SK-N-SH (cell line): ENCODE measurements at regions not wholly inside any gene's neighbourhood (a gene's known extent, or its start where the extent isn't known, plus 50 kb on each side); places are given as distances from the start of the nearest gene placed in this dataset.

Experiments used
- CTCF ChIA-PET: fragments of 300-600, 350-600 bp; formaldehyde crosslinking; extraction: SDS; loops from one replicate; lab custom pipeline; 2021; lab: Yijun Ruan, JAX
- POLR2A ChIA-PET: fragments of 350-600 bp; sonication (Branson Sonifier 250); formaldehyde crosslinking; extraction: SDS; loops from one replicate; lab custom pipeline; 2020; ENCODE audit warnings: antibody characterized with exemption, inconsistent platforms; lab: Yijun Ruan, JAX
- DNase-seq: peaks from one replicate; pipeline ENCODE4 v3.0.0; 2012
- H2AFZ ChIP-seq: fragments of 200-600 bp; sonication (generic); 2 replicates; pipeline ENCODE4 v1.8.1; 2016; ENCODE audit warnings: antibody characterized with exemption, mild to moderate bottlenecking, low read depth
- H3F3A ChIP-seq: fragments of 200-600 bp; sonication (generic); replicated peaks from 2 replicates; pipeline ENCODE3; 2016; ENCODE audit warnings: antibody characterized with exemption, mild to moderate bottlenecking; ENCODE audit not compliant: insufficient read depth
- H3K27ac ChIP-seq, 2 experiments: fragments of 200-500 bp in 1 of 2; fragments of 200-600 bp in 1 of 2; sonication (Bioruptor generic) in 1 of 2; sonication (generic), shearing (Covaris generic) in 1 of 2; 2 replicates each; pipeline versions ENCODE4 v1.5.1 to v1.6.1; 2014 to 2016; ENCODE audit warnings: low read depth in 2 of 2, inconsistent platforms in 1 of 2, low read length in 1 of 2, mild to moderate bottlenecking in 1 of 2, mixed read lengths in 1 of 2
- H3K27me3 ChIP-seq: fragments of 200-600 bp; sonication (generic), shearing (Covaris generic); 2 replicates; pipeline ENCODE4 v1.6.1; 2016; ENCODE audit warnings: mixed run types; ENCODE audit not compliant: insufficient read depth
- H3K36me3 ChIP-seq, 2 experiments: fragments of 200-500 bp in 1 of 2; fragments of 200-600 bp in 1 of 2; sonication (Bioruptor generic) in 1 of 2; sonication (generic) in 1 of 2; replicated peaks in 1 of 2; 2 replicates each; pipeline versions ENCODE3 to v1.5.1; 2014 to 2016; ENCODE audit warnings: low read length in 1 of 2, mild to moderate bottlenecking in 1 of 2; ENCODE audit not compliant: insufficient read depth in 2 of 2, control insufficient read depth in 1 of 2
- H3K4me1 ChIP-seq, 2 experiments: fragments of 200-500 bp in 1 of 2; fragments of 200-600 bp in 1 of 2; sonication (Bioruptor generic) in 1 of 2; sonication (generic), shearing (Covaris generic) in 1 of 2; 2 replicates each; pipeline versions ENCODE4 v1.5.1 to v1.6.1; 2014 to 2016; ENCODE audit warnings: low read depth in 1 of 2, low read length in 1 of 2, mixed run types in 1 of 2; ENCODE audit not compliant: insufficient read depth in 2 of 2, control insufficient read depth in 1 of 2
- H3K4me2 ChIP-seq: fragments of 200-600 bp; sonication (generic), shearing (Covaris generic); 2 replicates; pipeline ENCODE4 v1.6.1; 2017; ENCODE audit warnings: mixed run types
- H3K4me3 ChIP-seq, 2 experiments: fragments of 200-500 bp in 1 of 2; fragments of 200-600 bp in 1 of 2; sonication (Bioruptor generic) in 1 of 2; sonication (generic), shearing (Covaris generic) in 1 of 2; 2 replicates each; pipeline versions ENCODE4 v1.5.1 to v1.8.1; 2014 to 2016; ENCODE audit warnings: low read depth in 2 of 2, inconsistent platforms in 1 of 2, low read length in 1 of 2, mild to moderate bottlenecking in 1 of 2, mixed read lengths in 1 of 2, moderate library complexity in 1 of 2
- H3K79me2 ChIP-seq: fragments of 200-600 bp; sonication (generic); 2 replicates; pipeline ENCODE4 v1.8.1; 2017; ENCODE audit warnings: mild to moderate bottlenecking; ENCODE audit not compliant: insufficient read depth
- H3K9ac ChIP-seq: fragments of 200-600 bp; sonication (generic); 2 replicates; pipeline ENCODE4 v1.6.1; 2017; ENCODE audit warnings: mixed run types
- H3K9me2 ChIP-seq: fragments of 200-600 bp; sonication (generic); 2 replicates; pipeline ENCODE4 v1.6.1; 2017; ENCODE audit warnings: mixed run types
- H3K9me3 ChIP-seq: fragments of 200-600 bp; sonication (generic); 2 replicates; pipeline ENCODE4 v1.6.1; 2017; ENCODE audit warnings: mixed run types, mild to moderate bottlenecking, moderate library complexity
- H4K20me1 ChIP-seq: fragments of 200-600 bp; sonication (generic); 2 replicates; pipeline ENCODE4 v1.6.1; 2017; ENCODE audit warnings: mild to moderate bottlenecking, mixed run types; ENCODE audit not compliant: insufficient read depth
- CTCF ChIP-seq: fragments of 200-600 bp; sonication (generic); IDR thresholded peaks from 2 replicates; pipeline ENCODE4 v1.6.1; 2017; ENCODE audit warnings: antibody characterized with exemption, mild to moderate bottlenecking, moderate library complexity
- ELF1 ChIP-seq: IDR thresholded peaks from 2 replicates; pipeline ENCODE4 v1.4.0; 2012
- EP300 ChIP-seq, 2 experiments: IDR thresholded peaks; 2 replicates each; pipeline versions ENCODE4 v1.4.0 to v1.6.1; 2012; ENCODE audit warnings: borderline replicate concordance in 1 of 2, low read depth in 1 of 2, low read length in 1 of 2
- EZH2phosphoT487 ChIP-seq: fragments of 200-600 bp; sonication (generic); IDR thresholded peaks from 2 replicates; pipeline ENCODE4 v1.6.1; 2017; ENCODE audit warnings: low read depth, mixed run types, mild to moderate bottlenecking, antibody characterized with exemption, moderate library complexity, borderline replicate concordance
- FOXJ3 ChIP-seq: sonication (generic); formaldehyde crosslinking; IDR thresholded peaks from 2 replicates; pipeline ENCODE4 v1.5.1; 2020; ENCODE audit warnings: mild to moderate bottlenecking, missing genetic modification reagents
- GABPA ChIP-seq: IDR thresholded peaks from 2 replicates; pipeline ENCODE4 v1.4.0; 2012; ENCODE audit warnings: low read depth, mild to moderate bottlenecking
- GATA2 ChIP-seq: sonication (generic); formaldehyde crosslinking; IDR thresholded peaks from 2 replicates; pipeline ENCODE4 v1.5.0; 2020; ENCODE audit warnings: mild to moderate bottlenecking, missing genetic modification reagents
- PBX3 ChIP-seq: IDR thresholded peaks from 2 replicates; pipeline ENCODE4; 2012
- RXRA ChIP-seq: IDR thresholded peaks from 2 replicates; pipeline ENCODE4 v1.4.0; 2012; ENCODE audit warnings: low read depth, mild to moderate bottlenecking, borderline replicate concordance
- TCF12 ChIP-seq: IDR thresholded peaks from 2 replicates; pipeline ENCODE4 v1.4.0; 2012
- YY1 ChIP-seq: IDR thresholded peaks from 2 replicates; pipeline ENCODE4 v1.4.0; 2012; ENCODE audit warnings: low read depth, mild to moderate bottlenecking
- ZBTB33 ChIP-seq: IDR thresholded peaks from 2 replicates; pipeline ENCODE4 v1.4.0; 2012; ENCODE audit warnings: low read depth, borderline replicate concordance
- WGBS: methylation state at CpG from one replicate; pipeline ENCODE4 v1.1.6; 2017; ENCODE audit warnings: low lambda C conversion rate; 5-methylcytosine and 5-hydroxymethylcytosine counted together

- Histone ChIP-seq H3K36me3 (no peaks in the 10 kb centered on the region), H3F3A (peaks cover 42% of the 10 kb centered on the region), H3K9me3 (no peaks in the 10 kb centered on the region), H3K4me2 (peak overlapping the region; percentile 32; the same call in 1 of the 2 replicates), H3K9me2 (no peaks in the 10 kb centered on the region), H4K20me1 (no peaks in the 10 kb centered on the region), H2AFZ (peak overlapping the region; percentile 69), H3K9ac (peak overlapping the region; percentile 79; the same call in 1 of the 2 replicates), H3K27me3 (no peaks in the 10 kb centered on the region), H3K4me1 (peaks cover 20 to 37% of the 10 kb centered on the region in 2 experiments), H3K79me2 (no peaks in the 10 kb centered on the region), H3K4me3 (no peak overlapping the region), H3K27ac (peak overlapping the region; percentile 95 to 100)
- no peak for DNase-seq
- peak; percentile 82 for TF ChIP-seq TCF12
- TF ChIP-seq ELF1: no peak
- ChIA-PET CTCF (interaction anchor here (1.0 to 5.7 kb wide), 6 partner anchors 9 to 1228 kb away, joined by 3 to 39 read pairs (median 5); no protein-coding TSS in a partner anchor), POLR2A (interaction anchor here (1.3 kb wide), 1 partner anchor 53 kb away, joined by 3 read pairs; no protein-coding TSS in a partner anchor)
- 32% methylated on average over 3 of the region's 3 CpGs for WGBS
Measured at GRCh38 chr5:82332064-82332855, 54.1 kb upstream of the RPS23 start.

GRCh38 chr5:82331557-82331956, 53.4 kb upstream of the RPS23 start:
- peaks cover 20 to 36% of the 10 kb centered on the region in 2 experiments for H3K4me1 ChIP-seq
- H3K9ac ChIP-seq: no peak overlapping the region
- H3K9me2 ChIP-seq: no peaks in the 10 kb centered on the region

GRCh38 chr5:82330530-82331270, 52.5 kb upstream of the RPS23 start:
- no peak overlapping the region for H2AFZ ChIP-seq
- H3K79me2 ChIP-seq: no peaks in the 10 kb centered on the region
- no peaks in the 10 kb centered on the region for H4K20me1 ChIP-seq
- H3K36me3 ChIP-seq: no peaks in the 10 kb centered on the region
- peak overlapping the region in 1 of 2 experiments; percentile 100; a peak in 2 of 4 replicates for H3K27ac ChIP-seq
- POLR2A ChIA-PET: interaction anchor here (1.3 kb wide), 1 partner anchor 52 kb away, joined by 3 read pairs; no protein-coding TSS in a partner anchor
- no peak for DNase-seq
- TF ChIP-seq YY1 (no peak), CTCF (no peak), EP300 (IDR thresholded peaks at IDR 0.05; ENCODE audit: borderline replicate concordance in 1 of 2, low read depth in 1 of 2, low read length in 1 of 2) (no peak), RXRA (no peak), ZBTB33 (no peak), PBX3 (no peak), EZH2phosphoT487 (no peak), FOXJ3 (no peak)
- TF ChIP-seq, all 33 proteins: peak for 0
- no peak overlapping the region for H3K4me3 ChIP-seq
- peaks cover 20 to 28% of the 10 kb centered on the region in 2 experiments for H3K4me1 ChIP-seq
- H3F3A ChIP-seq: peaks cover 32% of the 10 kb centered on the region
- CTCF ChIA-PET: interaction anchor here (1.0 to 5.7 kb wide), 4 partner anchors 11 to 207 kb away, joined by 3 to 39 read pairs (median 8); no protein-coding TSS in a partner anchor
- no peak overlapping the region for H3K4me2 ChIP-seq
- H3K9me3 ChIP-seq: no peaks in the 10 kb centered on the region
- no peaks in the 10 kb centered on the region for H3K27me3 ChIP-seq
- WGBS: 83% methylated on average over 3 of the region's 3 CpGs
- no peak overlapping the region for H3K9ac ChIP-seq
- H3K9me2 ChIP-seq: no peaks in the 10 kb centered on the region

More at GRCh38 chr5:82331557-82331956, 53.4 kb upstream of the RPS23 start:
- Histone ChIP-seq H4K20me1 (no peaks in the 10 kb centered on the region), H3K36me3 (no peaks in the 10 kb centered on the region), H3K4me3 (no peak overlapping the region), H2AFZ (no peak overlapping the region), H3K9me3 (no peaks in the 10 kb centered on the region), H3F3A (peaks cover 41% of the 10 kb centered on the region), H3K79me2 (no peaks in the 10 kb centered on the region), H3K27ac (peak overlapping the region; percentile 95 to 100; a peak in 3 of 4 replicates), H3K27me3 (no peaks in the 10 kb centered on the region), H3K4me2 (no peak overlapping the region)
- peak; percentile 31 for DNase-seq
- TF ChIP-seq GATA2 (CRISPR knock-in tag) (peak; percentile 15; the same call in 1 of the 2 replicates), GABPA (no peak)
- ChIA-PET CTCF (interaction anchor here (1.0 to 5.7 kb wide), 5 partner anchors 10 to 1098 kb away, joined by 3 to 39 read pairs (median 6); no protein-coding TSS in a partner anchor), POLR2A (interaction anchor here (1.3 kb wide), 1 partner anchor 53 kb away, joined by 3 read pairs; no protein-coding TSS in a partner anchor)
- WGBS: 82% methylated on average over 4 of the region's 4 CpGs
